ENCODE measurements at regions not wholly inside any gene's neighbourhood (a gene's known extent, or its start where the extent isn't known, plus 50 kb on each side); places are given as distances from the start of the nearest gene placed in this dataset.

DNA sequence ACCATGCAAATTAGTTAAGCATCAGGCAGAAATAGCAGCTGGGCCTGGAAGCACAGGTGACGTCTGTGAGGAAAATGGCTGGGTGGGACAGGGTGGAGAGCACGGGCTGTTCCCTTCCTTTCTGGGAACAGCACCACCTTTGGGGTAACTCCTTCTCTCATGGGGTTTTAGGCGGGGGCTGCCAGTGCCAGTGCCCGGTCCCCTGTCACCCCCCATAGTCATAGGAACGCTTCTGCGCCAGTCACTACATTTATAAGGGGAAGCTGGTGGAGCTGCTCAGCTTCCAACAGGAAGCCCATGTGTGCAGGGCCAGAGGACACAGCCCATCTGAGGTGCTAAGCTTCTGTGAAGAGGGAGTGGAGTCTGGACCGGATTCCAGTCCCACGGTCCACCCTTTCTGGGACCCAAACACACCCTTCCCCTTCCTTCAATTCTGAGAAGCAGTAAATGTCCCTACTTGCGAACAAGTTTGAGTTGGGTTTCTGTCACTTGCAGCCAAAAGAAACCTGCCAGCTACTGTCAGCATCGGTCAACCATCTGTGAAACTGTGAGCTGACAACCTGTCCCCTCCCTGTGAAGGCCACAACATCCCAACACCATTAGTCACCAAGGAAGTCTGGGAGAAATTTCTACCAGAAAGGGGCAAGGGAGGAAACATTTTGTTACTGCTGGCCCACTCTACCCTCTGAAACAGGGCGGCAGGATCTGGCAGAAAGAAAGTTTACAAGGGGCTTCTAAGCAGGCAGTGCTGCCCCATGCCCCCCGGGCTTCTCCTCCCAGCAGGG is 86.0 kb upstream of the AMZ2 start:
- dilution Hi-C loops (cut with HindIII; ENCODE audit: low sequenced_read_pairs, unreplicated experiment) = no loop called here
- no TSS peak for BruUV-seq (replicated peaks)

More for the DNA sequence above, 86.0 kb upstream of the AMZ2 start:
- no peak overlapping the region for H3K23ac ChIP-seq (ENCODE audit: low read depth, low read length)
- H3K9me1 ChIP-seq (ENCODE audit: insufficient read depth, low read length) = peaks cover 4% of the 10 kb centered on the region; the same call in 1 of the 2 replicates
- H3K79me1 ChIP-seq (ENCODE audit: low read depth in 1 of 2, low read length in 2 of 2) = no peaks in the 10 kb centered on the region
- no peak overlapping the region for H3K9ac ChIP-seq (ENCODE audit: low read depth, low read length)
- in situ Hi-C loops (cut with MboI; ENCODE audit: low sequenced_read_pairs) (loop anchor here (25.0 kb wide), 1 partner anchor 600 kb away; no protein-coding TSS in a partner anchor), intact Hi-C loops (cut with micrococcal nuclease) (no loop called here)
- WGBS, 2 experiments (ENCODE audit: extremely low coverage in 2 of 2, insufficient read length in 1 of 2) = no CpG with 5 or more reads among the region's 12 CpGs
- no peak overlapping the region for H4K91ac ChIP-seq (ENCODE audit: insufficient read depth, low read depth, low read length)
- H3K4ac ChIP-seq (ENCODE audit: low read depth, low read length) = no peak overlapping the region
- no peak overlapping the region for H2AFZ ChIP-seq (replicated peaks; ENCODE audit: low read length, poor library complexity)
- no peak for TF ChIP-seq MXI1 (IDR thresholded peaks at IDR 0.05; ENCODE audit: borderline replicate concordance, low read depth, low read length)
- no peak for TF ChIP-seq NFE2L2 (IDR thresholded peaks at IDR 0.05; ENCODE audit: low read depth, low read length)
- TF ChIP-seq CHD1 (IDR thresholded peaks at IDR 0.05; ENCODE audit: low read depth, low read length) = no peak
- no peak for TF ChIP-seq BHLHE40 (IDR thresholded peaks at IDR 0.05; ENCODE audit: low read depth, low read length)
- no peak for TF ChIP-seq MAZ (IDR thresholded peaks at IDR 0.05; ENCODE audit: borderline replicate concordance, low read depth, low read length)
- TF ChIP-seq, protein P1, sequence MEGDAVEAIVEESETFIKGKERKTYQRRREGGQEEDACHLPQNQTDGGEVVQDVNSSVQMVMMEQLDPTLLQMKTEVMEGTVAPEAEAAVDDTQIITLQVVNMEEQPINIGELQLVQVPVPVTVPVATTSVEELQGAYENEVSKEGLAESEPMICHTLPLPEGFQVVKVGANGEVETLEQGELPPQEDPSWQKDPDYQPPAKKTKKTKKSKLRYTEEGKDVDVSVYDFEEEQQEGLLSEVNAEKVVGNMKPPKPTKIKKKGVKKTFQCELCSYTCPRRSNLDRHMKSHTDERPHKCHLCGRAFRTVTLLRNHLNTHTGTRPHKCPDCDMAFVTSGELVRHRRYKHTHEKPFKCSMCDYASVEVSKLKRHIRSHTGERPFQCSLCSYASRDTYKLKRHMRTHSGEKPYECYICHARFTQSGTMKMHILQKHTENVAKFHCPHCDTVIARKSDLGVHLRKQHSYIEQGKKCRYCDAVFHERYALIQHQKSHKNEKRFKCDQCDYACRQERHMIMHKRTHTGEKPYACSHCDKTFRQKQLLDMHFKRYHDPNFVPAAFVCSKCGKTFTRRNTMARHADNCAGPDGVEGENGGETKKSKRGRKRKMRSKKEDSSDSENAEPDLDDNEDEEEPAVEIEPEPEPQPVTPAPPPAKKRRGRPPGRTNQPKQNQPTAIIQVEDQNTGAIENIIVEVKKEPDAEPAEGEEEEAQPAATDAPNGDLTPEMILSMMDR (conservative IDR thresholded peaks at IDR 0.05; ENCODE audit: low read depth, low read length) = no peak
- TF ChIP-seq CEBPB (IDR thresholded peaks at IDR 0.05; ENCODE audit: low read depth, low read length) = no peak
- TF ChIP-seq RCOR1 (IDR thresholded peaks at IDR 0.05; ENCODE audit: insufficient replicate concordance, low read length) = no peak
- TF ChIP-seq FOS (IDR thresholded peaks at IDR 0.05; ENCODE audit: low read depth, low read length) = no peak
- no peak for TF ChIP-seq MAFK (IDR thresholded peaks at IDR 0.05; ENCODE audit: low read depth, low read length)
- TF ChIP-seq RAD21 (IDR thresholded peaks at IDR 0.05; ENCODE audit: low read length) = no peak
- TF ChIP-seq, protein P2, sequence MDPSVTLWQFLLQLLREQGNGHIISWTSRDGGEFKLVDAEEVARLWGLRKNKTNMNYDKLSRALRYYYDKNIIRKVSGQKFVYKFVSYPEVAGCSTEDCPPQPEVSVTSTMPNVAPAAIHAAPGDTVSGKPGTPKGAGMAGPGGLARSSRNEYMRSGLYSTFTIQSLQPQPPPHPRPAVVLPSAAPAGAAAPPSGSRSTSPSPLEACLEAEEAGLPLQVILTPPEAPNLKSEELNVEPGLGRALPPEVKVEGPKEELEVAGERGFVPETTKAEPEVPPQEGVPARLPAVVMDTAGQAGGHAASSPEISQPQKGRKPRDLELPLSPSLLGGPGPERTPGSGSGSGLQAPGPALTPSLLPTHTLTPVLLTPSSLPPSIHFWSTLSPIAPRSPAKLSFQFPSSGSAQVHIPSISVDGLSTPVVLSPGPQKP (IDR thresholded peaks at IDR 0.05; ENCODE audit: borderline replicate concordance, low read depth, low read length) = no peak
- TF ChIP-seq, protein P3, sequence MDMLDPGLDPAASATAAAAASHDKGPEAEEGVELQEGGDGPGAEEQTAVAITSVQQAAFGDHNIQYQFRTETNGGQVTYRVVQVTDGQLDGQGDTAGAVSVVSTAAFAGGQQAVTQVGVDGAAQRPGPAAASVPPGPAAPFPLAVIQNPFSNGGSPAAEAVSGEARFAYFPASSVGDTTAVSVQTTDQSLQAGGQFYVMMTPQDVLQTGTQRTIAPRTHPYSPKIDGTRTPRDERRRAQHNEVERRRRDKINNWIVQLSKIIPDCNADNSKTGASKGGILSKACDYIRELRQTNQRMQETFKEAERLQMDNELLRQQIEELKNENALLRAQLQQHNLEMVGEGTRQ (IDR thresholded peaks at IDR 0.05; ENCODE audit: low read depth, low read length) = no peak
- no peak for TF ChIP-seq POLR2A (IDR thresholded peaks at IDR 0.05; ENCODE audit: low read depth, low read length)
- no peak overlapping the region for H4K5ac ChIP-seq (ENCODE audit: low read depth, low read length)
- DNase-seq = no peak
- no peak overlapping the region for H2BK5ac ChIP-seq (ENCODE audit: low read depth, low read length, poor library complexity, severe bottlenecking)
- H3K36me3 ChIP-seq (ENCODE audit: control insufficient read depth, insufficient read depth, low read length) = no peaks in the 10 kb centered on the region
- no peak overlapping the region for H3K56ac ChIP-seq (ENCODE audit: extremely low read depth, insufficient read depth, low read length)
- H3K14ac ChIP-seq (replicated peaks; ENCODE audit: low read depth, low read length) = no peak overlapping the region
- no peak overlapping the region for H2AK5ac ChIP-seq (ENCODE audit: low read depth, low read length)
- H2BK15ac ChIP-seq (ENCODE audit: low read depth, low read length) = no peak overlapping the region
- no peak overlapping the region for H2BK120ac ChIP-seq (ENCODE audit: low read depth, low read length)
- H3K4me3 ChIP-seq (ENCODE audit: insufficient read depth, low read depth, low read length) = no peak overlapping the region
- ATAC-seq (ENCODE audit: low read depth) = no peak
- no peak overlapping the region for H3K27ac ChIP-seq (ENCODE audit: insufficient read depth, low read length)
- H3K9me3 ChIP-seq (ENCODE audit: control insufficient read depth, insufficient read depth, low read length) = no peaks in the 10 kb centered on the region
- POLR2A ChIA-PET (ENCODE audit: unreplicated experiment) = interaction anchor here (0.6 kb wide), 1 partner anchor 31 kb away, joined by 4 read pairs; no protein-coding TSS in a partner anchor
- no peak overlapping the region for H3K18ac ChIP-seq (ENCODE audit: low read depth, low read length)
- H2BK20ac ChIP-seq (ENCODE audit: low read depth, low read length) = no peak overlapping the region
- H3K4me1 ChIP-seq (ENCODE audit: control insufficient read depth, insufficient read depth, low read length) = peaks cover 3% of the 10 kb centered on the region; the same call in 1 of the 2 replicates
- H2AK9ac ChIP-seq (replicated peaks; ENCODE audit: low read depth, low read length, poor library complexity) = no peak overlapping the region
- no peaks in the 10 kb centered on the region for H3K27me3 ChIP-seq (ENCODE audit: control insufficient read depth, insufficient read depth, low read length)
- CTCF ChIA-PET = no interaction called here
- H4K8ac ChIP-seq (ENCODE audit: low read depth in 2 of 2, low read length in 2 of 2) = peak overlapping the region in 1 of 2 experiments; percentile 44; a peak in 1 of 4 replicates
- H4K20me1 ChIP-seq (ENCODE audit: insufficient read depth, low read length) = no peaks in the 10 kb centered on the region
- no peak overlapping the region for H3K4me2 ChIP-seq (ENCODE audit: low read depth, low read length)

Measured in IMR-90 (cell line).